NCI-H524 treated with DMSO at 0.1 percent for 48 hours (cell line): ENCODE measurements at regions not wholly inside any gene's neighbourhood (a gene's known extent, or its start where the extent isn't known, plus 50 kb on each side); places are given as distances from the start of the nearest gene placed in this dataset.

Experiments
- DNase-seq: peaks from one replicate; lab custom pipeline; 2025; lab: John Stamatoyannopoulos, UW

DNA sequence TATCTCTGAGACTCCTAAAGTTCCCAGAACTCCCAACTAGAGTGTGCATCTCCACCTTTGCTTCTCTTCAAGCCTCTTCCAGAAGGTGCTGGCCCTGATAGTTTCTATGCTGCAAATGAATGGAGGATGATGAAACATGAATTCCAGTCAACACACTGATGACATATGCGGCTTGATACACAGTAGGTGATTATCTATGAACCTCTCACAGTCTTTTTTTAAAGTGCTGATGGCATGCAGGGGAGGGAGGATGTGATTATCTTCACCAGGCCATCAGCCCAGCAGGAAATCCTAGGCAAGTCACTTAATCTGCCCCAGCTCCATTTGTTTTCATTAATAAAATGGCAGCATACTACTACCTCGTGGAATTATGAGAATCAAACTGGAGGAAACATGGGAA, 548.5 kb downstream of the SOX6 start:
- DNase-seq, result no peak

DNA sequence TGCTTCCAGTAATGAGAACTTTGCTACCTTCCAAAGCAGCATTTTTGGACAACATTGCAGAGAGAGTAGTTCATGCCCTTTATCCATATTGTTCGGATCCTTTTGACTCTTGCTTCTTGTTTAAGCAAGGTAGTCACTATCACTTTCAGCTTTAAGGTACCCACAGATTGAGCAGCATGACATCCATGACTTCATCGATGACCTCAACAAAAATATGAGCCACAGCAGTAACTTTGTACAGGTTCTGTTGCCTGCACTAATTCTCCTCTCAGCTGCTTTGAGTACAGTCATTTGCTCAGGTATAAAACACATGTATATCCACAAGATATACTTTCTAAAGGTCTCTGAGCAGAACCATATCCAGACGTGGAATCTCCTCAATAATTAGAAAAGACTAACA, 546.3 kb downstream of the SOX6 start:
- no peak for DNase-seq

DNA sequence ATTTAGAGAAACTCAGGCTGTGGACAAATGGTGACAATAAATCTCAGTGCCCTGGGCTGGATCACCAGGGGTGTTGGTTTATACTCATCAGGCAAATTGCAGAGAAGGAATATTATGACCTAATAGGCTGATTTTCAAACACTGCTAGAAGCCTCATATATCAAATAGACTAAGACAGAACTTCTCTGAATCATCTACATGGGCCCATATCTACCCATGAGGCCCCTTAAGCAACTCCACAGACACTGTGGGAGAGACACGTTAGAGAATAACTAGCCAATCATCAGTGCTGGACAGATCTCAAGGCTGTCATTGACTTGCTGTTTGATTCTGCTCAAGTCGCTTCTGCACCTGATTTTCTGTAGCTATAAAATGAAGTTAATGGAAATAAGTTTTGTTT, 545.8 kb downstream of the SOX6 start:
- DNase-seq, result no peak

DNA sequence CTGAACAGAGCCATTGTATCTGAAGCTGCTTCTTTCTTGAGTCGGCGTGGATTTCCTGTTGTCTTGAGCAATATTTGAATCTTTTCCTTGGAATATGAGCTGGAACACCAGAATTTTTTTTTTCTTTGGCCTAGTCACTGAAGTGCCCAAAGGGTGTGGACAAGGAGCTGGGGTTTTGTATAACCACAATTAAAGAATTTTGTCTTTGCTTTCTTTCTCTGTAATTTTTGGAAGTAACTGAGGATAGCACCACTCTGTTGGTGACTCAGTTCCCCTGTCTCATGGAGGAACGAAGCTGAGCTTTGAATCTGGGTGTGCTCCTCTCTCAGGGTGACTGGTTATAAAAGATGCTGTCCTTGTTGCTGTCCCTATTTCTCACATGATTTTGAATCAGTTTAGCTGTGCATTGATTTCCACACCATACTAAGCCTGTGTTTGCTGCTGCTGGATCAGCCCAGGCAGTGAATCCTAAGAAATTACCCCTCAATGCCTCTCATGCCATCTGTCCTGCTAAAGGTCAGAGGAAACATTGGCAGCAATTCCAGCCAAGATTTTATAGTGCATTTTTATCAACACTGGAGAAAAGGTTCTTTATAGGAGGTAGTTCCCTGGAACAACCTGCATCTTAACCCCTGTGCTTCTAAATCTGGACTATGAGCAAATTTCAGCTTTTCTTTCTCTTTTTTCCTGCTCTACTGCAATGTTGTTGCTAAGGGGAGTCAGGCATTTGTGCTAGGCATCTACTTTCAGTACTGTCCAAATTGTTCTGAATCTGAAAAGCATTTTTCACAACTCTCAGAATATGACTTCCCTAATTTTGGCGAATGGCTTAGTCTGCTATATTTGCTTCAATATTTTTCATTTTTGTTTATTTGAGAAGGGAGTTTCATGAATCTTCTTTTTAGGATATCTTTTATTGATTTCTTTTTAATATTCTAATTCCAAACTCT, 540.8 kb downstream of the SOX6 start:
- no peak for DNase-seq

DNA sequence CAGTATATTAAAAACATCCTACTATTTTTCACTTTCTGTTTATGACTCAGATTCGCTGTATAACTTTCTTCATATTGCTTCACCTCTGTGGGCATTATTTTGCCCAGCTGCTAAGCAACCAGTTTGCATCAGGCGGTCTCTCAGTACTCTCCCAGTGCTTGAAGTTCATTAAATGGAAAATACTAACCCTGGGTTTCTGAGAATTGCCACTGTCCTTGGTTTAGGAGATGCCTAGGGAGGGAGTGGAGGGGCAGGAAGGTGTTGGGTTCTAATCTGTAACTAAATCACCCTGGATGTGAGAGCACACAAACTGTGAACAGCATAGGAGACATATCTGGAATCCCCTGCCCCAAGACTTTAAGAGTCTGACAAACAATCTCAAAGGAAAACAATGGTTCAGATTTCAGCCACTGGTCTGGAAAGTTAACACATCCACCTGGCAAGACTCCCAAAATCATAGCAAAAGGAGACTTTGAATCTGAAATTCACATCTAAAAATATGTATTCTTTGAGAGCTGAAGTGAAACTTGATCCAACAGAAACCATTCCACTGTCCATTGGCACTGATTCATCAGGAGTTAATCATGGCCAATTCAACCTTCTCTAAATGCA, 540.0 kb downstream of the SOX6 start:
- no peak for DNase-seq

DNA sequence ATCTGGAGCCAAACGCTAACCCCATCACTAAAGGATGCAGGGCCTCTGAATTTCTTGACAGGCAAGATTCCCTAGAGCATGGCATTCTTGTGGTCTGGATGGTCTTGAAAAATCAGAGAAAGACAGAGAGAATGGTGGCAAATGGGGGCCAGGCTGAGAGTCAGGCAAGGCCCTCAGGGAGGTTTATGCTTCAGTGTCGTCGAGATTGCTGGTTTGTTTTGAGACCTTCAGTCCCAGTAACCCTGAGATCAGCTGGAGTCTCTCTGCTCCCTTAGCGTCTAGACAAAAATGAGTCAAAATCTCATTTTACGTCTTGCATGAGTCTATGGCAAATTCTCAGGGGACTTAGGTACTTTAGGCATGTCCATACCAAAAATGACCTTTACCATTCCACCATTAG, 539.3 kb downstream of the SOX6 start:
- DNase-seq, result no peak

DNA sequence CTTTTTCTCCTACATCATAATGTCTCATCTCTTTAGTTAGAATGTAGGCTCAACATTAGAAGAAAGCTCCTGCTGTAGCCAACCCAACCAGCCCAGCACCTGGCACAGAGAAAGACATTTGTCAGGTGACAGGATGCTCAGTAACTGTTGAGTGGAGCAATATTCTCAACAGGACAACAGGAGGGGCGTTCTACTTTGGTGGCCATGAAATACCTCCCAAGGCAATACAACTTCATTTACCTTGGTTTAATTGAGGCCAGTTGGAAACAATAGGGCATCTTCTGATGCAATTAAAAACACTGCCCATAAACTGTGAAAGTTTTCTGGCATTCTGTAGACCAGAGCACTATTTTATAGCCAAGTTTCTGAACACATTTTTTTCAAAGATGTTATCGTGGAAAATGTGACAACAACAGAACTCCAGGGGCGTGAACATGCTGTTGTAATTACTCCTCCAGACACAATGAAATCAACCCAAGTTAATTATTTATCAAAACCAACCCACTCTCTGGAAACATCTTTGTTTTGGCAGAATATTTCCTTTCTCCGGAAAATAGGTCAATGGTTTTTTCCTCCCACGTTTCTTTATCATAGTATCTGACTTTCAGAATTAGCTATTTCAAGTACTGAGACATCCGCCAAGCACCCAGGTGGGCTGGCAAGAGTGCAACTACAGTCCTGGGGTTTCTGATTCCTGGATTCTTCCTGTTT, 538.1 kb downstream of the SOX6 start:
- DNase-seq, result no peak

DNA sequence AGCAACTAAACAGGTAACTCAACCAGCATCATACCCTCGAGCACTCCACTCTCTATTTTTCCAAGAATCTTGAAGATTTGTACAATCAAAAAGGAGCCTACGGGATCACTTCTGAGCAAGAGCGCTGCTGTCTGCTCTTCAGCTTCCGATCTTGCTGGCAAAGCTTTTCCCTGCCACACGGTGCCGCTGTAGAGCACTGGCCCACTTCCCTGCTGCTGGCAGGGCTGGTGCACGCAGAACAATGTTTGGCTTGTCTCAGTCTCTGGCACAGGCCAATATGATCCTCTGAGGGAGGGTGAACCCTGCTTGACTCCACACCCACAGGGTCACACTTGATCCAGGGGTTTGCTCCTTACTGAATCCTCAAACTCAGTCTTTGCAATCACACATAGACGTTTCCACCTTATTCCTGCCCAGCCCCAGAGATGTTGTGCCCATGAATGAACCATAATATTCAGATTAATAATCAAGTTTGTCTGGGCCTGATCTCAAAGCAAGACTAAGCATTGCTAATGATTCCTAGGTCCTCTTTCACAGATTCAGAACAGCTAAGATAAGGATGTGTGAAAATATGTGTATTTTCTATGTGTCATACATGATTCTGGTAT, 536.6 kb downstream of the SOX6 start:
- DNase-seq, result no peak

DNA sequence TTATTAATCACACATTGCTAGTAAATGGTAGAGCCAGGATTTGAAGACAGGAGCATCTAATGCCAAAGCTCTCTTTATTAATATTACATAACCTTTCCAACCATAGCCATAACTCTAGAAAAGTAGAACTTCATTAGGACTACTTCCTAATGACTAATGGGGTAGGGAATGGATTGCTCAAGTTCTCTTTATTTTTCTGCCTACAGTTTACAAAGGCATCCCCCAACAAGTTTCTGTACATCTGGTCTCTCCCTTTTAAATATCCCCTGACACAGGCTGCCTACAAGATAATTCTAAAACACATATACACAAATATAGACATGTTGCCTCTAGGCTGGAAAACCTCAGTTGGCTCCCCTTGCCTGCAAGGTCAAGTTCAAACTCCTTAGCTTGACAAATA, 534.9 kb downstream of the SOX6 start:
- no peak for DNase-seq

DNA sequence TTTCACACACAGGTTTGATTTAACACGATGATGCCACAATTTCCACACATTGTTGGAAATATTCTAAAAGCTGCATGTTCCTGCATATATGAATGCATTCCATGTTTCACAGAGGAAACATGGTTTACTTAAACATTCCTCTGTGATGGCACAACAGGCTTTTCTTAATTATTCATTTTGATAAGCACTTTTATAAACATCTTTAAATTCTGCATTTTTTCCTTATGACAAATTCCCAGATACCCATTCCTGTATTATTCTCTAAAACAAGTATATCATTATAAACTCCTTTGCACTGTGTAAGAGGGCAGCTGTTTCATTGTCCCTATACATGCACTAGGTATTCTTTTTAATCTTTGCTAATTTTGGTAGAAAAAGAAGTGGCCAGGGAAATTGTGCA, 532.3 kb downstream of the SOX6 start:
- no peak for DNase-seq

DNA sequence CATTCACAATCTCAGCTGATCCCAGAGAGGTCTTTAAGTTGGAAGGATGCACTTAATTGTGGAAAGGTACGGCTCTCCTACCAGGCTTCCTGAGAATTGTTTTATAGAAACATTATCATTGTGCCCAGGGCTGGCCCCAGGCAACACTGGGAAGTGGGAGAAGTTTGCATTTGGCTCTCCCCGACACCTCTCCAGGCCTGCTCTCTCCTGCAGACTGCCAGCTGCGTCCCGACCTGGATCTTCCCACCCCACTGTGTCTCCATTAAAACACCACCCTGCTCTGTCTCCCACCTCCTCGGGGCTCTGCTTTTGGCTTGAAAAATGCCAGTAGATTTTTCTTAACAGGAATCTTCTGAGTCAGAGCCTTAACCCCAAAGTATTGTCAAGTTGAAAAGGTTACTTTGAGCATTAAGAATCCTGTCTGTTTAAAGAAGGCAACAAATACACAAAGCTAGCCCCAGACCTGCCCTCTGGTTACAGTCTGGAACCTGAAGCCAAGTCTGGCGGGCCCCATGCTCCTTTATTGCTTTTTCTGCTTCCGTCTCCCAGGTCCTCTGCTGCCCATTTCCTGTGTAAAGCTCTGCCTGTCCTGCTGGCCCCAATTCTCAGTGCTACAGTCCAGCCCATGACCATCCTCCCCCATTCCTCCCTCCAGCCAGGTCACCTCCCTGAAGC, 530.2 kb downstream of the SOX6 start:
- no peak for DNase-seq

DNA sequence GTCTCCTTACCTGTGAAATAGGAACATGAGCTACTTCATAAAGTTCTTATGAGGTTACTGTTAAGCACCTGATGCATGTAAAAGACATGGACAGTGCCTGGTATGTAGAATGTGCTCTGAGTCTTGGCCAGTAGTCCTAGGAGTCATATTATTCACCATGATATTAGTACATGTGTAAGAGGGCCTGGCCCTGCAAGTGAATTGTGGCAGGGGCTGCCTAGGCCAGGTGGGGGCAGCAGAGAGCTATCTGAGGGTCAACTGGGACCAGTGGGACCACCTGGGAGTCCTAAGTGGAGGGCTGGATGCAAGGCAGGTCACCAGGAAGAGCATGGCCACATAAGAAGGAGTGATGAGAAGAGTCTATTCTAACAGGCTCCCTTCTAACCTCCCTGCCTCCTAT, 529.5 kb downstream of the SOX6 start:
- no peak for DNase-seq

DNA sequence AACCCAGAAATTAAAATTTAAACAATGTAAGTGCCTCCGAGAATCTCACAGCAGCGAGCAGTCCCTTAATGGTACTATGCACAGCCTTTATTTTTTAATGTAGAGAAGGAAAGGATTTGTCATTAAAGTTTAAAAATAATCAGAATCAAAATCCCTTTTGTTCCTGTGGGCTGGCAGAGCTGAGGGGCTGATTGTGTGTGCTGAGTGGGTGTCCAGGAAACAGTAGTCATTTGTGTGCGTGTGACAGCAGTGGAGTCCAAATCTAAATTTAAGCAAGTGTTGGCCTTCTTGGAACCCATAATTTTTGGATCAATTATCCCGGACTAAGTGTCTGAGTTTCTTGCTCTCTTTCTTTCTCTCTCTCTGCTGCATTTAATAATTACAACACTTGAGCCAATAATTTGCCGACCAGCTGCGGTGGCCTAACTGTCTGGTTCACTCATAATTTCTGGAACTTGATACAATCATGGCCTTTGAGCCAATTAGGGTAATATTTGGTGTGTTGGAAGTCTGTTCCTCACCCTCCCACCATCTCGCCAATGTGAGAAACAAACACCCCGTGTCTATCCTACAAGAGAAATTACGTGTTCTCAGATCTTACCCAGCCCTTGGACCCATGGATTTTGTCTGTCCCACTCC, 528.0 kb downstream of the SOX6 start:
- no peak for DNase-seq

DNA sequence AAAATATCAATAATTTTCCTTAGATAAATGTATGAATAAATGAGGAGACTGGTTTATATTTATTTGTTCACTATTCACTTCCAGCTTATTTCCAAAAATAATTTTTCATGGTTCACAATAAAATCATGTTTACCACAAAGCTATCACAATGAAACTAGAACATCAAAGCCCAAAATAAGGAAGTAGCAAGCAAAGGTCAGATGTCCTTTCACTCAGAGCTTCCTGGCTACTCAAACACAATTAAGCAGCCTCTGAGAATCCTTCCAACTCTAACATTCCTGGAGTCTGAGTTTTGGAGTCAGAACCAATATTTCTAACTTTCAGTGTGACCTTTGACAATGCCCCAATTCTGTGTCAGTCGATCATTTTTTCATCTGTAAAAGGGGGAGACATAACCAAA, 527.0 kb downstream of the SOX6 start:
- DNase-seq, result no peak

DNA sequence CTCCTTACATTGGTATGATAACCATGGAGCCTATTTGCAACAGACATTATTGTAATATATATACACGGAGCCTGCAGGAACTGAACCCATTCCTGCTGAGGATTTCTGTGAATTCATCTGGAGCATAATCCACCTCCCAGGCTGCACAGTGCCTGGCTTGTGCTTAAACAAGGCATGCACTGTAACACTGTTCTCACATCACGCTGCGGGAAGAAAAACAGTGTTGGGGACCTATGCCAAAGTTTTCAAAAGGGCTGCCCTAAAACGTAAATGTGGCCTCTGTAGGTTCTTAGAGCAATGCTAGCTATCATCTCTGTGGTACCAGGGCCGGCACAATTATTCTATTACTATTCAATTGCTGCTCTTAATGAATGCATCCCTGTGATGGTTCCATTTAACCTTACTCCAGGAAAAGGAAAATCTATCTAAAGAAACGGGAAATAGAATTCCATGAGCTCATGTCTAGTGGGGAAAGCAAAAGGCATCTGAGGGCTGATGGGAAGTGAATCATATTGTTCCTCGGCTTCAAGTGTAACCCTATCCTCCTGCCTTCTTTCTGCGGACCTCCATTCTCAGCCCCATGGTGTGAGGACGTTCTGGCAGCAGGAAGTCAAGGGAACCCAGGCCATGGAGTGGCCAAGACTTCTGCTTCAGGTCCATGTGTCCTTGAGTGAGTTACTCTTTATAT, 525.5 kb downstream of the SOX6 start:
- DNase-seq, result no peak

DNA sequence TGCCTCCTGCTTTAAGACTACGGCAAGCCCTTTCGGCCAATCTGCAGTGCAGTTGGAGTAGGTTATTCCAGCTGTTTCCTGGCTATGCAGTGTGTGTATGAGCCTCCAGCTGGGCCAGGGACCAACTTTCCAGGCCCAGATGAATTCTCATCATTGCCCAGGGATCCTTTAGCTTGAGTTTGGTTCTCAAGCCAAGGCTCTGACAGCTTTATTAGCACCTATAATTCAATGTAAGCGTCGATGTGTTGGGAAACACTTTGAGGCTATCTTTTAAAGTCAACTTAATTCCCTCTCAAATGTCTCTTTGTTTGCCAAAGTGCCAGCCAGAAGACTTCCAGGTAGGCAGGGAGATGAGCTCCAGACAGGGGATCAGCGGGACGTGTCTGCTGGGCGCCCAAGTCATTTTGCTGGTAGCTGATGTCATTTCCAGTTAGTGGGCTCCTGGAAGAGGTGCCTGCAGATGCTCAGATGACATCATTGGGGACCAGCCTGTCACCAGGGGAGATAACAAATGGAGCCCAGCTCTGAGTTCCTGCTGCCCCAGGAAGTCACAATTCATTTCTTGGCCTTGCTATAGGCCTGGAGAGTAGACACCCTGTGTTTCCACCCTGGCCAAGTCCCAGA, 520.4 kb downstream of the SOX6 start:
- DNase-seq, result no peak

DNA sequence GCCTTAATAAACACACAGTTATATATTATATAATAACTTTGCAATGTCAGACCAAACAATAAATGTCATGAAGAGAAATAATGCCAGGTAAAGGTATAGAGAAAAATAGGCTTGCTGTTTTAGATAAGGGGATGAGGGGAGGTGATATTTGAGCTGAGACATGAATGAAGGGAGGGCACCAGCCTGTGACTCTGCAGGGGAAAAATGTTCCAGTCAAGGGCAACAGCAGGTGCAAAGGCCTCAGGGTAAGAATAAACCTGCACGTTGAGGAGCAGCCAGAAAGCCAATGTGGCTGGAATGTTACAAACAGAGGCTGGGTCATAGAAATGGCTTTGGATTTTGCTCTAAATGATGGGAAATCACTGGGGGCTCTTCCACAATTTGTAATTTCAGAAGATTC, 519.6 kb downstream of the SOX6 start:
- DNase-seq, result no peak

DNA sequence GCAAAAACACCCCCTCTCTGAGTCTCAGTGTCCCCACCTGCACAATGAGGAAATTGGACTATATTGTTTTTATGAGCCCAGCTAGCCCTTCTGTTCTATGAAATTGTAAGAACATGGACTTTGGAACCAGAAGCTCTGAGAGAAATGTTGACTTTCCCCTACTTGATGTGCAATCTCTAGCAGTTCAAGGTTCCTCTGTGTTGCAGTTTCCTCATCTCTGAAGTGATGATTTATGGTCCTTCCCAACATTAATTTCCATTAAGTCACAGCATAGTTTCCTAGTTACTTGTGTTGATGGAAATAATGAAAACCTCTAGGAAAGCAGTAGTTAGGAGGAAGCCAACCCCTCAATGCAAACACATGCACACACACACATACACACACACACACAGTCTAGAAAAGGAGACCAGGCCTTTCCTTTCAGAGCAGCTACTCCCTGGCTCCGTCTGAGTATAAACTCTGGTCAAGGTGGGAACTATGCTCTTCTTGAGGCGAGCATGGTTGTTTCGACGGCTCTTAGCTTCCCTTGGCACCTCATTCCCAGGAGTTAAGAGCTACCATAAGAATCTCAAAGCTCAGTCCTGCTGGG, 518.4 kb downstream of the SOX6 start:
- no peak for DNase-seq

DNA sequence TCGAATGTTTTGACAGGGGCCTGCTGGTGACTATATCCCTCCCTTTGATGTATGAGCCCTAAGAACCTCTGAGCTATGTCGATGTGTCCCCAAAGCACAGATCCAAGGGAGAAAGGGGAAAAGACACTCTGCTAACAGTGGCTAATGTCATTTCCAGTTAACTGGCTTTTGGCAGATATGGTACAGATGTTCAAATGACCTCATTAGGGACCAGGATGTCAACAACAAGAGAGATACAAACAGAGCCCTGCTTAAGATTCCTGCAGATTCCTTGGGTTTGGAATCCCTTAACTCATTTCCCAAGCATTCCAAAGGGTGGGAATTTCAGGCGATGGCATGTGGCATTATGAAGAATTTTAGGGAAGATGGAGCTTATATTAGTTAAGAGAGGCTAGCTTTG, 517.3 kb downstream of the SOX6 start:
- DNase-seq, result no peak

DNA sequence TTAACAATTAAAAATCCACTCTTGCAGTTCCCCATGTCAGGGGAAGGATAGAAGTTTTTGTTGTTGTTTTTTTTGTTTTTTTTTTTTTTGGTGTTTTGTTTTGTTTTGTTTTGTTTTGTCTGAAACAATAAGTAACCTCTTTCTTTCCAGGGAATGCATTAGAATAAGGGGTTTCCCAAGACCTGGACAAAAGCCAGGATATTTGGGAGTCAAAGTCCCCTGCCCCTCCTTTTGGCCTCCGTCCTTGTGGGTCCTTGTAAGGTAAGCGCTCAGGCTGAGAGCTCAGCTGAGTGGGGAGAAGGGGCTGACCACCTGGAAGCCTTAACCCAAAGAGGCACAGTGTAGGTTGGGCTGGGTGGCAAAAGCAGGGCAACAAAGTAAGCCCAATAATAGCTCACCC, 515.4 kb downstream of the SOX6 start:
- DNase-seq, result no peak
